GM18870 (cell line): ENCODE measurements at regions not wholly inside any gene's neighbourhood (a gene's known extent, or its start where the extent isn't known, plus 50 kb on each side); places are given as distances from the start of the nearest gene placed in this dataset.
"Not testable (repeated sequence)": the region's sequence is repeated elsewhere in the genome, so short reads cannot be mapped to it uniquely, and the experiment has no call there.

ENCODE experiments used
- ATAC-seq: cut with Tn5 transposase; IDR thresholded peaks from one replicate; pipeline ENCODE4 v1.9.1; 2021; ENCODE audit warnings: moderate library complexity; ENCODE audit not compliant: unreplicated experiment

DNA sequence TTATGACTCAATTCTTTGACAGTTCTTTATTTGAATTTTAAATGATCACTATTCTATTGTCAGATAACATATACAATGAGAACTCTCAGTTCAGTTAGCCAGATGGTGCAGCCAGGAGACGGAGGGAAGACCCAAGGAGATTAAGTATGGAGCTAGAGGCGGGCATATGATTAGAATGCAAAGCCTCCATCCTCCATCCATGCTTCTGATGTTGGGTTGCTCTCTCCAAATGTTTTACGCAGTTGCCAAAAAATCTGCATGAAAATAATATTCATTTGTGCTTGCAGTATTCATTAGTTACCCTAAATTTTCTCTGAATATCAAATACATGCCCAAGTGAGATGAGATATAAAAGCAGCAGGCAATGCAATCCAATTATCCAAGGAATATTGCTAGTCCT is 874.8 kb downstream of the C4orf33 start:
- ATAC-seq = no peak

DNA sequence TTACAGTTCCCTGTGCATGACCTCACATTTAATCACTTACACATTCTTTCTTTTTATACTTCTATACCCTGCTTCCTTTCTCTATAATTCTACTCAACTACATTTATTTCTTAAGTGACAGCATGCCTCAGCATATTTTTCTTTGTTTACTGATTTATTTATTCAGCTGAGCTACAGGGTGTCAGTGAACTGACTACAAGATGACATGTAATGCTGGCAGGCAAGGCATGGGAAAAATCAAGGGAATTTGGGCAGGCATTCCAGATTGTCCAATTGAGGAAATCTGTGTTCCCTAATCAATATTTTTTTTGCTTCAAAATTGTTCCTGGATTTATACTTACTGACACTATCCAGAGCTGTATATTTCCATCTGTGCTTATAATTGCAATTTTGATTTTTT is 875.5 kb downstream of the C4orf33 start:
- no peak for ATAC-seq

DNA sequence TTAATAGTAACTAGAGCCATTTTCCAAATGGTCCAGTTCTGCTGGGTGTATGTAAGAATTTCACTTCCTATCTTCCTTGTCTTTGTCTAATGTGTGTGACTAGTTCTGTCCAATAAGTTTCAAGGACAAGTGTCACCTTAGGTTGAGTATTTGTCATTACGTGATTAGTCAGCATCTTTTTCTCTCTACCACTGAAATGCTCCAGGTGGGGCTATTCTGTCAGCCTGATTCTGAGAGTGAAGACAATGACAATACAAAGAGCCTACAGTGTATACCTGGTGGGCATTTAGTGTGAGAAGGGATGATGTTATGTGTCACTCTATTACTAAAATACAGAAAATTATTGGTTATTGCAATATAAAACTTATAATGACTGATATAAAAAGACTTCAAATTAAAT is 876.3 kb downstream of the C4orf33 start:
- ATAC-seq = peak; percentile 50

- no peak for ATAC-seq
Observed at GRCh38 chr4:129974730-129975129, 878.8 kb downstream of the C4orf33 start.

- no peak for ATAC-seq
Observed at GRCh38 chr4:129978315-129978714, 882.4 kb downstream of the C4orf33 start.

DNA sequence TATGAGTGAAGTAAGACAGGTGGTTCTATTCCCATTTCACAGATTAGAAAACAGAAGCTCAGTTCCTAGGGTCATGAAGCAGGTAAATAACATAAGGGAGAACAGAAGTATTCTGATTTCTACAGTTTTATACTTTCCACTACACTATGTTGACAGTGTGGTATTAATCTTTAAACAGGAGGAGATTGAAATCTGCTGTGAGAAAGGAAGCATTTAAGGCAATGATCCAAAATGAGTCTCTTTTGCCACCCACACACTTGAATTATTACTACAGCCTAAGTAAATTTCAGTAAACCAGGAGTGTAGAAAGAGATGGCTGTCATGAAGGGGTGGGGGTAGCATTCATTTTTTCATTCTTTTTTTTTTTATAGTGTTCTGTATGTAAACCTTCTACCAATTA is 893.0 kb downstream of the C4orf33 start:
- no peak for ATAC-seq

DNA sequence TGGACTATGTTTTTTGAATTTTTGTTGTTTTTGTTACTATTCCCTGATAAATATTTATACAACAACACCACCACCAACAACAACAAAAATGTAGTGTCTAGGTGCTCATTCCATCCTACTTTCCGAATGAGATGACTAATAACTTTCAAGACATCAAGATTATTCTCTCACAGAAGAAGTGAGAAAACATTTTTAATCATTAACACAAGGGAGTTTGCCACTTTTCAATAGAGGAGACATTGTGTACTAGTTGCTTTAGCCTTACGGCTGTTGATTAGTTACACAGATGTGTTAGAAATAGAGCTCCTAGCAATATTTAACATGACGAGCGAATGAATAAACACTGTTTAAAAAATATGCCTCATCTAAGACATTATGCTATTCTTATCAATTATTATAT is 898.8 kb downstream of the C4orf33 start:
- peak; percentile 92 for ATAC-seq

DNA sequence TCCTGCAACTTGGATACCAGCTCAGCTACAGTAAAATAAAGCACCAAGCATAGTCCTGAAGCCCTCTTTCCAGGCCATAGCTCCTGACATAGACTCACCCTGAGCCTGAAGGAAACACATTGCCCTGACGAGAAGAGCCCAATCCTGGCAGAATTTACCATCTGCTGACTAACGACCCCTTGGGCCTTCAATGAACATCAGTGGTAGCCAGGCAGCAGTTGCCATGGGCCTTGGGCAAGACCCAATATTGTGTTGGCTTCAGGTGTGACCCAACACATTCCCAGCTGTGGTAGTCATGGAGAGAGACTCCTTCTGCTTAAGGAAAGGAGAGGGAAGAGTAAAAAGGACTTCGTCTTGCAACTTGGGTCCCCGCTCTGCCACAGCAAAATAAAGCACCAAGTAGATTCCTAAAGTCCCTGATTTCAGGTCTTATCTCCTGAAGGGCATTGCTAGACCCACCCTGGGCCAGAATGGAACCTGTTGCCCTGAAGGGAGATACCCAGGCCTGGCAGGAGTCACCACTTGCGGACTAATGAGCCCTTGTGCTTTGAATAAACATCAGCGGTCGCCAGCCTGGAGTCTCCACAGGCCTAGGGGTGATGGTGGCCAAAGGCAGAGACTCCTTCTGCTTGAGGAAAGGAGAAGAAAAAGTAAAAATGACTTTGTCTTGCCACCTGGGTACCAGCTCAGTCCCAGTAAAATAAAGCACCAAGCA is 902.6 kb downstream of the C4orf33 start:
- ATAC-seq = no peak

DNA sequence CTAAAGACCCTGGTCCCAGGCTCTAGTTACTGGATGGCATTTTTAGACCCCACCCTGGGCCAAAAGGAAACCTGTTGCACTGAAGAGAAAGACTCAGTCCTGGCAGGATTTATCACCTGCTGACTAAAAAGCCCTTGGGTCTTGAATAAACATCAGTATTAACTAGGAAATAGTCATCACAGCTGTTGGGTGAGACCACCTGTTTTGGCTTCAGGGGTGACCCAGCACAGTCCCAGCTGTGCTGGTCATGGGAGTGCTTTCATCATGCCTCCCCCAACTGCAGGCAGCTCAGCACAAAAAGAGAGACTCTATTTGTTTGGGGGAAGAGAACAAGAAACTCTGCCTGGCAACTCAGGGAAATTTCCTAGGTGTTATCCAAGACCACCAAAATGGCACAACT is 903.2 kb downstream of the C4orf33 start:
- no peak for ATAC-seq

DNA sequence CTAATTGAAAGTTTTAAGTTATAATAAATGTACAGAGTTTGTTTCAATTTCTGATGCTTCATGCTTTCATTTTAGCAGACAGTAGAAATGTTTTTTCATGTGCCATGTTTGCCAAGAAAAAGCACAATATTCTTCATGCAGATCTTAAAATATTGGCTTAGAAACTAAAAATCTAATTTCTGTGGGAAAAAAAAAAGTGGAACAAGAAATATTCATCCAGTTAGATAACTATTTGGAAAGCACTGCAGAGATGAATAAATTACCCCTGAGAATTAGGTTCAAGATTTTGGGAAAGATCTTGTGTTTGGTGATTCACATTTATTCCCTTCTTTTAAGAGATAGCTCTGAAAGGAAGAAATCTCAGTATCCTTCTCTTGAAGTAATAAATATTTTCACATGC is 912.5 kb downstream of the C4orf33 start:
- no peak for ATAC-seq

- ATAC-seq = not testable (repeated sequence)
Observed at GRCh38 chr4:130012806-130013205, 916.9 kb downstream of the C4orf33 start.

GRCh38 chr4:130021706-130022105 is 925.8 kb downstream of the C4orf33 start:
- ATAC-seq = no peak

DNA sequence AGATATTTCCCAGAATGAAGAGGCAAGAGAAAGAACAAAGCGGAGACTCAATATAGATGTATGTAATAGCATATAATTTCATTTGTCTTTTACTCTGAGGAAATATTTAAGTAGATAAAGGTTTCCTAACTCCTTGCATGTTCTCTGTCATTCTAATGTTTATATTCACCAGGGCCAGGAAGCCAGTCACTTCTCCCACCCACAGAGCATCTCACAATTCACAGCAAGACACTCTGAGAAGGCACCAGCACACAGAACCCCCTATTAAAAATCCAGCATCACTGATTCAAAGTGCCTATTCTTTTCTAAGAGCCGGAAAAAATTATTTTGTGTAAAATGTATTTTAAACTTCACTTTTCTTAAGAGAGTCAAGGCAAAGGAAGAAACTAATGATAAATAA is 927.1 kb downstream of the C4orf33 start:
- ATAC-seq = no peak

GRCh38 chr4:130025701-130026100 is 929.7 kb downstream of the C4orf33 start:
- ATAC-seq = no peak

DNA sequence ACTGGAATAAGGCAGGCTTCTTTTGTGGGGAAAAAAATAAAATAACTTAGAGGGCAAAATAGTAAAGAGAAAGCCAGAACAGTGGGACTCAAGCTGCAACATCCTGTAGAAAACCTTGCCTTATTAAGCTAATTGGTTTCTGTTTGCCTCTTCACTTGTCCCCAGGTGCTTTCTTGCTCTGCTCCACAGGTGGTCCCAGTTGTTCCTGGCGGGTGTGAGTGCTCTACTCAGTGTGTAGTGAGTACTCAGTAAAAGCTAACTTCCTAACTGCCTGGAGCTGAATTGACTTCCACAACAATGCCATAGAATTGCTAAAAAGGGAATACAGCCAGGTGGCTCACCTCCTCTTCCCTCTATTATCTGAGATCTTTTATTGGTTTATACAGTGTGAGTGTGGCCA is 930.2 kb downstream of the C4orf33 start:
- no peak for ATAC-seq

DNA sequence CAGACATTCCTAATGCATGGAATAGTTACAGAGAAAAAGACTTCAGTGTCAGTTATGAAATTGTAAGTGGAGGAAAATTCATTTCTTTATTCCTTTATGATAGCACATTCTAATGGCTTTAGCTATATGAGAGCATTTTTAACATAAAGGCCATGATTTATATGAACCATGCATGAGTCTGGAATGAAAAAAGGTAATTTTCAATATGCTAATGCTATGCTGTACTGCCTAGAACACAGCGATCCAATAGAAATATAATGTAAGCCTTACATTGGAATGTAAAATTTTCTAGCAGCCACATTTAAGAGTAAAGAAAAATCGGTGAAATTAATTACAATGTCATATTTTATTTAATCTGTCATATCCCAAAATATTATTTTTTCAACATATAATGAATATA is 932.0 kb downstream of the C4orf33 start:
- no peak for ATAC-seq

DNA sequence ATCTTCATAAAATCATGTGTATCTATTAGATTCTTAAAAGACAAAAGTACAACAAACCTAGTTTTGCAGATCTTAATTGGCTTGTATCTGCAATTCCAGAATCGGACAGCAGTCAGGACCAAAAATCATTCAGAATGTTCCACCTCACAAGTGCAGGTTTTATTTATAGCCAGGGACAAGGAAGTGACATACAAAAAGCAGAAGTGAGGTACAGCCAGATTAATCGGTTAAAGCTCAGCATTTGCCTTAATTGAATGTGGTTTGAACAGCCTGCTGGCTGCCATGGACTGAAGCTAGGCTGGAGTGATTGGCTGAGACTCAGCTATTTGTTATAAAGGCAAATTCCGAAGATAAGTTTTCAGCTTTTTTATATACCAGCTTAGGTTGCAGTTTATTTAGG is 932.6 kb downstream of the C4orf33 start:
- peak; percentile 98 for ATAC-seq

- ATAC-seq = no peak
Observed at GRCh38 chr4:130029442-130029841, 933.5 kb downstream of the C4orf33 start.

GRCh38 chr4:130031858-130032257 is 935.9 kb downstream of the C4orf33 start:
- no peak for ATAC-seq

DNA sequence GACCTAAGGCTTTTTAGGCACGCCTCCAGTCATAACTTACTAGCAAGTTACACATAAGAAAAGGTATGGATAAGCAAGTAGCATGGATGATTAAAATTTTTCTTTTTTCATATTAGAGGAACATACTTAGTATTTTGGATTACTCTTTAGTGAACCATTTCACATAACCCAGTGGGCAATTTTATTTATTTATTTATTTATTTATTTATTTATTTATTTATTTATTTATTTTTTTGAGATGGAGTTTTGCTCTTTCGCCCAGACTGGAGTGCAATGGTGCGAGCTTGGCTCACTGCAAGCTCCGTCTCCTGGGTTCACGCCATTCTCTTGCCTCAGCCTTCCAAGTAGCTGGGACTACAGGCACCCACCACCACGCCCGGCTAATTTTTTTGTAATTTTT is 937.7 kb downstream of the C4orf33 start:
- not testable (repeated sequence) for ATAC-seq

GRCh38 chr4:130034876-130035275 is 938.9 kb downstream of the C4orf33 start:
- no peak for ATAC-seq

GRCh38 chr4:130035391-130035790 is 939.4 kb downstream of the C4orf33 start:
- ATAC-seq = no peak

DNA sequence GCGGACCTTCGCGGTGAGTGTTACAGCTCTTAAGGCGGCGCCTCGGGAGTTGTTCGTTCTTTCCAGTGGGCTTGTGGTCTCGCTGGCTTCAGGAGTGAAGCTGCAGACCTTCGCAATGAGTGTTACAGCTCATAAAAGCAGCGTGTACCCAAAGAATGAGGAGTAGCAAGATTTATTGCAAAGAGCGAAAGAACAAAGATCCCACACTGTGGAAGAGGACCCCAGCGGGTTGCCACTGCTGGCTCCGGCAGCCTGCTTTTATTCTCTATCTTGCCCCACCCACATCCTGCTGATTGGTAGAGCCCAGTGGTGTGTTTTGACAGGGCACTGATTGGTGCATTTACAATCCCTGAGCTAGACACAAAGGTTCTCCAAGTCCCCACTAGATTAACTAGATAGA is 941.9 kb downstream of the C4orf33 start:
- not testable (repeated sequence) for ATAC-seq
